ENCODE measurements at regions not wholly inside any gene's neighbourhood (a gene's known extent, or its start where the extent isn't known, plus 50 kb on each side); places are given as distances from the start of the nearest gene placed in this dataset.

GRCh38 chr2:4828682-4829374 is 863.4 kb upstream of the SOX11 start:
- DNase-seq (ENCODE audit: low read depth): no peak
- no peak for TF ChIP-seq CTCF (conservative IDR thresholded peaks at IDR 0.05; ENCODE audit: control insufficient read depth, insufficient read depth, low read depth, low read length)
- no peak overlapping the region for H3K4me3 ChIP-seq (ENCODE audit: control insufficient read depth, low read depth, low read length)

- TF ChIP-seq CTCF (conservative IDR thresholded peaks at IDR 0.05; ENCODE audit: control insufficient read depth, insufficient read depth, low read depth, low read length): no peak
- no peak for DNase-seq (ENCODE audit: low read depth)
- H3K4me3 ChIP-seq (ENCODE audit: control insufficient read depth, low read depth, low read length): no peak overlapping the region
Observed at GRCh38 chr2:4831751-4832150, 860.4 kb upstream of the SOX11 start.

- no peak overlapping the region for H3K4me3 ChIP-seq (ENCODE audit: control insufficient read depth, low read depth, low read length)
- no peak for TF ChIP-seq CTCF (conservative IDR thresholded peaks at IDR 0.05; ENCODE audit: control insufficient read depth, insufficient read depth, low read depth, low read length)
- DNase-seq (ENCODE audit: low read depth): no peak
Observed at GRCh38 chr2:4832642-4833041, 859.5 kb upstream of the SOX11 start.

- DNase-seq (ENCODE audit: low read depth): no peak
- no peak for TF ChIP-seq CTCF (conservative IDR thresholded peaks at IDR 0.05; ENCODE audit: control insufficient read depth, insufficient read depth, low read depth, low read length)
- no peak overlapping the region for H3K4me3 ChIP-seq (ENCODE audit: control insufficient read depth, low read depth, low read length)
Observed at GRCh38 chr2:4838626-4839025, 853.6 kb upstream of the SOX11 start.

- no peak for TF ChIP-seq CTCF (conservative IDR thresholded peaks at IDR 0.05; ENCODE audit: control insufficient read depth, insufficient read depth, low read depth, low read length)
- no peak for DNase-seq (ENCODE audit: low read depth)
- no peak overlapping the region for H3K4me3 ChIP-seq (ENCODE audit: control insufficient read depth, low read depth, low read length)
Observed at GRCh38 chr2:4840791-4841190, 851.4 kb upstream of the SOX11 start.

- no peak overlapping the region for H3K4me3 ChIP-seq (ENCODE audit: control insufficient read depth, low read depth, low read length)
- DNase-seq (ENCODE audit: low read depth): no peak
- no peak for TF ChIP-seq CTCF (conservative IDR thresholded peaks at IDR 0.05; ENCODE audit: control insufficient read depth, insufficient read depth, low read depth, low read length)
Observed at GRCh38 chr2:4844881-4845280, 847.3 kb upstream of the SOX11 start.

- no peak for DNase-seq (ENCODE audit: low read depth)
- H3K4me3 ChIP-seq (ENCODE audit: control insufficient read depth, low read depth, low read length): no peak overlapping the region
- no peak for TF ChIP-seq CTCF (conservative IDR thresholded peaks at IDR 0.05; ENCODE audit: control insufficient read depth, insufficient read depth, low read depth, low read length)
Observed at GRCh38 chr2:4862031-4862430, 830.2 kb upstream of the SOX11 start.
